Ovary (tissue), 7 donors: ENCODE measurements at regions not wholly inside any gene's neighbourhood (a gene's known extent, or its start where the extent isn't known, plus 50 kb on each side); places are given as distances from the start of the nearest gene placed in this dataset.

Source experiments
- DNase-seq, 5 donors: peaks; one replicate each; pipeline ENCODE4 v3.0.0-alpha.2; 2019 to 2020
- H3K27ac ChIP-seq, 2 donors: fragments of 200-600 bp; one replicate each; pipeline versions ENCODE4 v1.5.1 to v1.8.0; 2019 to 2022
- H3K27me3 ChIP-seq: fragments of 200-600 bp; one replicate; pipeline ENCODE4 v1.8.0; 2022
- H3K36me3 ChIP-seq: fragments of 200-600 bp; sonication (generic); one replicate; pipeline ENCODE4 v1.5.1; 2019
- H3K4me1 ChIP-seq: one replicate; pipeline ENCODE4 v1.8.1; 2013; ENCODE audit warnings: mild to moderate bottlenecking, moderate library complexity; ENCODE audit not compliant: insufficient read depth
- H3K4me3 ChIP-seq: fragments of 200-600 bp; sonication (generic); one replicate; pipeline ENCODE4 v1.5.1; 2017
- H3K9me3 ChIP-seq, 2 donors: fragments of 200-600 bp in 1 of 2; sonication (generic) in 1 of 2; one replicate each; pipeline versions ENCODE4 v1.5.1 to v1.8.1; 2013 to 2019; ENCODE audit warnings: mild to moderate bottlenecking in 1 of 2, moderate library complexity in 1 of 2
- EP300 ChIP-seq: sonication (generic); formaldehyde crosslinking; IDR thresholded peaks from one replicate; pipeline ENCODE4 v1.6.1; 2017; ENCODE audit warnings: antibody characterized with exemption
- POLR2A ChIP-seq: fragments of 450-650 bp; IDR thresholded peaks from one replicate; pipeline ENCODE4 v1.6.1; 2017; ENCODE audit warnings: antibody characterized with exemption, mild to moderate bottlenecking, moderate library complexity
- WGBS, 3 donors: extraction: QIAGEN DNeasy Blood & Tissue Kit in 1 of 3; methylation state at CpG; one replicate each; pipeline versions ENCODE4 v1.1.5 to v1.1.7; 2013 to 2017; 5-methylcytosine and 5-hydroxymethylcytosine counted together
- intact Hi-C, 4 donors: fragments of 100-400 bp; cut with DNase I; formaldehyde crosslinking; loops; one replicate each; pipeline versions ENCODE4 v1.11.0 to v1.15.1; 2022 to 2023
- TF ChIP-seq, protein P1 (sequence below), 3 donors: fragments of 450-650 bp in 2 of 3; fragments of 200-600 bp in 1 of 3; IDR thresholded peaks; one replicate each; pipeline versions ENCODE4 v1.5.1 to v1.8.0; 2016 to 2022; ENCODE audit warnings: antibody characterized with exemption in 3 of 3, mild to moderate bottlenecking in 1 of 3
- donor health status: DM: no; HTN: no; CAD: no; lungs with moderate emphysema.
- donor health status: DM: no; HTN: no; CAD: no.
- donor health status: Bipolar disorder and iron deficiency.
- donor health status: DM: no; HTN: no; CAD: no.
- donor health status: DM: yes; HTN: yes; CAD: no.

DNA sequence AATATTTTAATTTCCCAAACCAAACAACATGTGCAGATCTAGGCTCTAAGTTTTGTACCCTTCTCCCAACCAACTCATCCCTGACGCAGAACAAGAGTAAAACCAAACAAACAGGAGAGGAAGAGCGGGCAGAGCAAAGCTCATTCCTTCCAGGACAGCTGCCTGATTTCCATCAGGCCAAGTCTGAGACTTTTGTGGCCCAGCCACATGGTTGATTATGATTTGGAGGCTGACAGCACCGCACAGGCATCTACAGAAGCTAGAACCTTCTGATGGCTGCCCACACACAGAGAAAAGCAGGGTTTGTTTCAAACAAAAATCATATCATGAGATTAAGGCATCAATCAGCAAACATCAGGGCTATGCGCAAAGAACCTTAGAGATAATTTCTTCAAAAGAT is 262.6 kb downstream of the TNS1 start:
- Histone ChIP-seq H3K27ac (no peak overlapping the region), H3K36me3 (no peaks in the 10 kb centered on the region), H3K4me3 (no peak overlapping the region), H3K27me3 (no peaks in the 10 kb centered on the region), H3K4me1 (no peaks in the 10 kb centered on the region), H3K9me3 (no peaks in the 10 kb centered on the region)
- no peak for DNase-seq
- TF ChIP-seq EP300: no peak
- TF ChIP-seq, protein P1, sequence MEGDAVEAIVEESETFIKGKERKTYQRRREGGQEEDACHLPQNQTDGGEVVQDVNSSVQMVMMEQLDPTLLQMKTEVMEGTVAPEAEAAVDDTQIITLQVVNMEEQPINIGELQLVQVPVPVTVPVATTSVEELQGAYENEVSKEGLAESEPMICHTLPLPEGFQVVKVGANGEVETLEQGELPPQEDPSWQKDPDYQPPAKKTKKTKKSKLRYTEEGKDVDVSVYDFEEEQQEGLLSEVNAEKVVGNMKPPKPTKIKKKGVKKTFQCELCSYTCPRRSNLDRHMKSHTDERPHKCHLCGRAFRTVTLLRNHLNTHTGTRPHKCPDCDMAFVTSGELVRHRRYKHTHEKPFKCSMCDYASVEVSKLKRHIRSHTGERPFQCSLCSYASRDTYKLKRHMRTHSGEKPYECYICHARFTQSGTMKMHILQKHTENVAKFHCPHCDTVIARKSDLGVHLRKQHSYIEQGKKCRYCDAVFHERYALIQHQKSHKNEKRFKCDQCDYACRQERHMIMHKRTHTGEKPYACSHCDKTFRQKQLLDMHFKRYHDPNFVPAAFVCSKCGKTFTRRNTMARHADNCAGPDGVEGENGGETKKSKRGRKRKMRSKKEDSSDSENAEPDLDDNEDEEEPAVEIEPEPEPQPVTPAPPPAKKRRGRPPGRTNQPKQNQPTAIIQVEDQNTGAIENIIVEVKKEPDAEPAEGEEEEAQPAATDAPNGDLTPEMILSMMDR (IDR thresholded peaks at IDR 0.05): no peak
- TF ChIP-seq POLR2A: no peak
- intact Hi-C loops: loop anchor here in 1 of 4 donors (10.0 kb wide), 1 partner anchor 1225 kb away; no protein-coding TSS in a partner anchor
- 53 to 72% (median 64%) methylated on average over 4 of the region's 4 CpGs for WGBS, 3 donors

DNA sequence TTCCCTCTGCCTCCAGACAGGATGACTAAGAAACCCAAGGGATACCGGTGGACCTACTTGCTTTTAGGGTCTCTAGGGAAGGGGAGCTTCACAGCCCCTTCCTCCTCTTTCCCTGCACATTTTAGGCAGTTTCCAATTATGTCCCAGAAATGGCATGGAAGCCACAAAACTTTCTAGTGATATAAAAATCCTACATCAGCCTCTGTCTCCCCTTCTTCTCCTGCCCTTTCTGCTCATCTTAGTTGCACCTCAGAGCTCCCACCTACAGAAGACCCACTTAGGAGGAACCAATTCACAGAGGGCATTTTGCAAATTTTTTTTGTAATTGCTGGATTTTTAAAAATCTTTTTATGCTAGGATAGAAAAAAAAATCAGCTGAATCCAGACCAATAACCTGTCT is 263.1 kb downstream of the TNS1 start:
- no peak for TF ChIP-seq EP300
- TF ChIP-seq, protein P1 (IDR thresholded peaks at IDR 0.05): no peak
- TF ChIP-seq POLR2A: no peak
- Histone ChIP-seq H3K9me3 (no peaks in the 10 kb centered on the region), H3K27me3 (no peaks in the 10 kb centered on the region), H3K4me3 (no peak overlapping the region), H3K36me3 (no peaks in the 10 kb centered on the region), H3K27ac (no peak overlapping the region), H3K4me1 (no peaks in the 10 kb centered on the region)
- DNase-seq: no peak
- intact Hi-C loops: loop anchor here in 1 of 4 donors (10.0 kb wide), 1 partner anchor 1225 kb away; no protein-coding TSS in a partner anchor
- 93 to 100% (median 94%) methylated on average over 1 of the region's 1 CpG for WGBS, 3 donors

DNA sequence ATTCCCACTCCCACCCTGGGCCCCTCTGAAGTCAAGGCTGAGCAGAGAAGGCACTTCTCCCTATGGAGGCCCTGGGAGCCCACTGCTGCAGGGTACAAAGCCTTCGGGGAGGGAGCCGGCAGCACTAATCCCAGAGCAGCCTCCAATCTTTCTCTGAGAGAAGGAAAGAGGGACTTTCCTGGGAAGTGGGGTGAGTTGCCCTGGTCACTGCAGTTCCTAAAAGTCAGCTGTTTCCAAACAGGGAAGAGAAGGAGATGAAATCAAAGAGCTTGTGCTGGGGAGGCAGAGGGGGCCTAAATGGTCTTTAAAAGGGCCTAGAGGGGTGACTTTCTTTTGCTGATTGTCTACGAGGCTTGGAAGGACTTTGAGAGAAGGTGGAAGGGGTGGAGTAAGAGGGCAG is 264.7 kb downstream of the TNS1 start:
- intact Hi-C loops: no loop called here
- H3K27me3 ChIP-seq: no peaks in the 10 kb centered on the region
- WGBS, 3 donors: 82 to 91% (median 83%) methylated on average over 3 of the region's 3 CpGs
- TF ChIP-seq POLR2A (no peak), EP300 (no peak)
- TF ChIP-seq, protein P1 (IDR thresholded peaks at IDR 0.05): no peak
- no peaks in the 10 kb centered on the region for H3K36me3 ChIP-seq
- no peaks in the 10 kb centered on the region for H3K9me3 ChIP-seq
- H3K4me3 ChIP-seq: no peak overlapping the region
- no peak overlapping the region for H3K27ac ChIP-seq
- no peaks in the 10 kb centered on the region for H3K4me1 ChIP-seq
- no peak for DNase-seq

DNA sequence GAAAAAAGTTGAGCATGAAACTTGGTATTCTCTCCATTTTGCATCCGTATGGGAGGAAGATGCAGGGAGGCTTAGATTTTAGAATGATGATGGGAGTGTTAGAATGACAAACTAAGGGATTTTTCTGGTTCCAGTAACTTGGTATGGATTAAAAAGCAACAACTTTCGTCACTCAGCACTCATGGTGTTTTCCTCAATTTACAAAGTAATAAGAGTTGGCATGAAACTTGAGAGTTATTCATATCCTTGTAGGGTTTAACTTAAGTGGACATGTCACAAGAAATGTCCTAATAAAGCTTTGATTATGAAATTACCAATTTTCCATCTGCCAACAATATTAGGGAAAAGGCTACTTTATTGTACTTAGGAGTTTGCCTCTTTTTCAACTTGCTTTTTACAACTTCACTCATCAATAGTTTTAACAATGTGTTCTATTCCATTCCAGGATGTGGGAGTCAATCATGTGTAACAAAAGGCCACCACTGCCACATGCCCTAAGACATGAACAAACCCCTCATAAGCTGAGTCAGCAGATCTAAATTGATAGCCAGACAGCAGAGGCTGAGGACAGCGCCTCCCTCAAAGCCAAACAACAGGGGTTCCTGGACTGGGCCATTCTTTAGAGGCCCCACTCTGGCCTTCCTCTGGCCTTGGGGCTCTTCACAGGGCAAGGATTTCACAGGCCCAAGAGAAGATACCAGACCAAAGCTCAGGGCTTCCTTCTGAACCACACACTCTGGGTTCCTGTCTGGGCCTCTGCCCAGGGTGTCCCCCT is 265.8 kb downstream of the TNS1 start:
- WGBS, 3 donors: 87 to 91% (median 91%) methylated on average over 3 of the region's 3 CpGs
- Histone ChIP-seq H3K27me3 (no peaks in the 10 kb centered on the region), H3K9me3 (no peaks in the 10 kb centered on the region), H3K4me3 (no peak overlapping the region), H3K36me3 (no peaks in the 10 kb centered on the region), H3K27ac (no peak overlapping the region), H3K4me1 (no peaks in the 10 kb centered on the region)
- DNase-seq: no peak
- intact Hi-C loops: no loop called here
- TF ChIP-seq, protein P1 (IDR thresholded peaks at IDR 0.05): no peak
- TF ChIP-seq POLR2A (no peak), EP300 (no peak)
